IMR-90 (cell line): ENCODE measurements at regions not wholly inside any gene's neighbourhood (a gene's known extent, or its start where the extent isn't known, plus 50 kb on each side); places are given as distances from the start of the nearest gene placed in this dataset.

Source experiments
- CHD1 ChIP-seq: IDR thresholded peaks from 2 replicates; pipeline ENCODE4 v1.6.1; 2012; ENCODE audit warnings: low read depth, low read length, improper control_type of control experiment
- CTCF ChIP-seq: conservative IDR thresholded peaks from 2 replicates; pipeline ENCODE4 v1.5.1; 2012; ENCODE audit warnings: mild to moderate bottlenecking, low read depth, low read length, improper control_type of control experiment
- ELK1 ChIP-seq: fragments of 150-350 bp; IDR thresholded peaks from 2 replicates; pipeline ENCODE4 v1.6.1; 2016; ENCODE audit warnings: low read depth, mild to moderate bottlenecking, low read length, moderate library complexity, borderline replicate concordance
- MAFK ChIP-seq: IDR thresholded peaks from 2 replicates; pipeline ENCODE4 v1.6.1; 2012; ENCODE audit warnings: low read depth, low read length, improper control_type of control experiment
- MAZ ChIP-seq: IDR thresholded peaks from 2 replicates; pipeline ENCODE4 v1.6.1; 2012; ENCODE audit warnings: low read depth, mild to moderate bottlenecking, low read length, improper control_type of control experiment, moderate library complexity, borderline replicate concordance
- MXI1 ChIP-seq: IDR thresholded peaks from 2 replicates; pipeline ENCODE4 v1.6.1; 2012; ENCODE audit warnings: low read depth, mild to moderate bottlenecking, low read length, moderate library complexity, borderline replicate concordance
- POLR2A ChIP-seq: IDR thresholded peaks from 2 replicates; pipeline ENCODE4 v1.6.1; 2012; ENCODE audit warnings: mild to moderate bottlenecking, low read depth, low read length
- RAD21 ChIP-seq: IDR thresholded peaks from 2 replicates; pipeline ENCODE4 v1.6.1; 2012; ENCODE audit warnings: low read length, improper control_type of control experiment
- RCOR1 ChIP-seq: IDR thresholded peaks from 2 replicates; pipeline ENCODE4 v1.6.1; 2012; ENCODE audit warnings: mild to moderate bottlenecking, low read length, improper control_type of control experiment; ENCODE audit not compliant: insufficient replicate concordance
- RFX5 ChIP-seq: IDR thresholded peaks from 2 replicates; pipeline ENCODE4 v1.8.0; 2012; ENCODE audit warnings: low read depth, mild to moderate bottlenecking, low read length, moderate library complexity
- SMC3 ChIP-seq: fragments of 150-350 bp; IDR thresholded peaks from 2 replicates; pipeline ENCODE4 v1.6.1; 2016; ENCODE audit warnings: low read depth, mild to moderate bottlenecking, antibody characterized with exemption, low read length, moderate library complexity
- USF2 ChIP-seq: fragments of 150-350 bp; IDR thresholded peaks from 2 replicates; pipeline ENCODE4 v1.6.1; 2017; ENCODE audit warnings: mild to moderate bottlenecking, antibody characterized with exemption, low read length, low read depth

GRCh38 chrX:121110536-121110935 is 63.1 kb downstream of the GLUD2 start:
- TF ChIP-seq CTCF (no peak), MAFK (no peak), RFX5 (no peak), SMC3 (no peak), RAD21 (no peak), USF2 (no peak), MAZ (no peak), POLR2A (no peak), RCOR1 (no peak), MXI1 (no peak), CHD1 (no peak), ELK1 (no peak)
